GM21825 (cell line): ENCODE measurements at regions not wholly inside any gene's neighbourhood (a gene's known extent, or its start where the extent isn't known, plus 50 kb on each side); places are given as distances from the start of the nearest gene placed in this dataset.
"Not testable (repeated sequence)": the region's sequence is repeated elsewhere in the genome, so short reads cannot be mapped to it uniquely, and the experiment has no call there.

Source experiments
- ATAC-seq: cut with Tn5 transposase; IDR thresholded peaks from one replicate; pipeline ENCODE4 v1.9.1; 2021; ENCODE audit warnings: mild to moderate bottlenecking, moderate library complexity; ENCODE audit not compliant: unreplicated experiment

- ATAC-seq = no peak
These were observed 234.5 kb downstream of the THBS2 start for GRCh38 chr6:169019111-169019510.

- no peak for ATAC-seq
These were observed 236.9 kb downstream of the THBS2 start for GRCh38 chr6:169016758-169017157.

GRCh38 chr6:169014211-169015197 is 239.1 kb downstream of the THBS2 start:
- no peak for ATAC-seq

- no peak for ATAC-seq
These were observed 244.0 kb downstream of the THBS2 start for GRCh38 chr6:169009628-169010027.

- no peak for ATAC-seq
These were observed 244.9 kb downstream of the THBS2 start for GRCh38 chr6:169008641-169009257.

GRCh38 chr6:169005166-169005565 is 248.5 kb downstream of the THBS2 start:
- ATAC-seq = no peak

- no peak for ATAC-seq
These were observed 253.6 kb downstream of the THBS2 start for GRCh38 chr6:169000022-169000421.

- no peak for ATAC-seq
These were observed 254.3 kb downstream of the THBS2 start for GRCh38 chr6:168999392-168999791.

- ATAC-seq = no peak
These were observed 257.4 kb downstream of the THBS2 start for GRCh38 chr6:168996356-168996625.

GRCh38 chr6:168995526-168996355 is 257.9 kb downstream of the THBS2 start:
- no peak for ATAC-seq

GRCh38 chr6:168994956-168995355 is 258.7 kb downstream of the THBS2 start:
- ATAC-seq = no peak

GRCh38 chr6:168992446-168993144 is 261.1 kb downstream of the THBS2 start:
- ATAC-seq = no peak

GRCh38 chr6:168991695-168992094 is 262.0 kb downstream of the THBS2 start:
- ATAC-seq = not testable (repeated sequence)

- ATAC-seq = no peak
These were observed 263.5 kb downstream of the THBS2 start for GRCh38 chr6:168990019-168990751.

- ATAC-seq = no peak
These were observed 264.2 kb downstream of the THBS2 start for GRCh38 chr6:168989421-168989820.

- ATAC-seq = no peak
These were observed 264.8 kb downstream of the THBS2 start for GRCh38 chr6:168988801-168989200.

GRCh38 chr6:168988280-168988679 is 265.4 kb downstream of the THBS2 start:
- ATAC-seq = no peak

GRCh38 chr6:168985705-168986104 is 267.9 kb downstream of the THBS2 start:
- ATAC-seq = no peak

- ATAC-seq = no peak
These were observed 269.7 kb downstream of the THBS2 start for GRCh38 chr6:168983925-168984324.

GRCh38 chr6:168981187-168981586 is 272.5 kb downstream of the THBS2 start:
- ATAC-seq = no peak
